GM18867 (cell line): ENCODE measurements at regions not wholly inside any gene's neighbourhood (a gene's known extent, or its start where the extent isn't known, plus 50 kb on each side); places are given as distances from the start of the nearest gene placed in this dataset.
A peak's percentile ranks its signal among the peaks of the same experiment; 100 is the strongest.
"Not testable (repeated sequence)": the region's sequence is repeated elsewhere in the genome, so short reads cannot be mapped to it uniquely, and the experiment has no call there.

Experiments
- ATAC-seq: cut with Tn5 transposase; IDR thresholded peaks from one replicate; pipeline ENCODE4 v1.9.1; 2021; ENCODE audit warnings: mild to moderate bottlenecking, moderate library complexity; ENCODE audit not compliant: unreplicated experiment

GRCh38 chr12:58068706-58069105 lies 127.3 kb downstream of the ATP23 start:
- ATAC-seq: no peak

- ATAC-seq: no peak
These were observed 128.0 kb downstream of the ATP23 start for GRCh38 chr12:58069268-58069963.

- ATAC-seq: no peak
These were observed 130.6 kb downstream of the ATP23 start for GRCh38 chr12:58071994-58072393.

GRCh38 chr12:58074259-58074658 lies 132.9 kb downstream of the ATP23 start:
- no peak for ATAC-seq

- ATAC-seq: no peak
These were observed 138.4 kb downstream of the ATP23 start for GRCh38 chr12:58079806-58080205.

GRCh38 chr12:58081488-58081887 lies 140.1 kb downstream of the ATP23 start:
- no peak for ATAC-seq

- no peak for ATAC-seq
These were observed 141.6 kb downstream of the ATP23 start for GRCh38 chr12:58082996-58083395.

GRCh38 chr12:58086006-58086405 lies 144.6 kb downstream of the ATP23 start:
- ATAC-seq: no peak

GRCh38 chr12:58086930-58087329 lies 145.6 kb downstream of the ATP23 start:
- no peak for ATAC-seq

GRCh38 chr12:58087423-58088127 lies 146.2 kb downstream of the ATP23 start:
- ATAC-seq: no peak

- no peak for ATAC-seq
These were observed 148.2 kb downstream of the ATP23 start for GRCh38 chr12:58089588-58089987.

- no peak for ATAC-seq
These were observed 149.3 kb downstream of the ATP23 start for GRCh38 chr12:58090685-58091084.

GRCh38 chr12:58095002-58095401 lies 153.6 kb downstream of the ATP23 start:
- peak; percentile 43 for ATAC-seq

- ATAC-seq: no peak
These were observed 156.4 kb downstream of the ATP23 start for GRCh38 chr12:58097741-58098140.

- ATAC-seq: no peak
These were observed 158.1 kb downstream of the ATP23 start for GRCh38 chr12:58099476-58099875.

- ATAC-seq: no peak
These were observed 163.0 kb downstream of the ATP23 start for GRCh38 chr12:58104351-58104755.

GRCh38 chr12:58105225-58106119 lies 164.1 kb downstream of the ATP23 start:
- ATAC-seq: no peak

- ATAC-seq: no peak
These were observed 164.8 kb downstream of the ATP23 start for GRCh38 chr12:58106195-58106594.

GRCh38 chr12:58117201-58117600 lies 175.8 kb downstream of the ATP23 start:
- no peak for ATAC-seq

- no peak for ATAC-seq
These were observed 176.3 kb downstream of the ATP23 start for GRCh38 chr12:58117667-58118066.

- not testable (repeated sequence) for ATAC-seq
These were observed 184.4 kb downstream of the ATP23 start for GRCh38 chr12:58125761-58126160.
